ENCODE measurements at regions not wholly inside any gene's neighbourhood (a gene's known extent, or its start where the extent isn't known, plus 50 kb on each side); places are given as distances from the start of the nearest gene placed in this dataset.

- TF ChIP-seq POLR2AphosphoS5 (IDR thresholded peaks at IDR 0.05) = no peak
- TF ChIP-seq, protein P1, sequence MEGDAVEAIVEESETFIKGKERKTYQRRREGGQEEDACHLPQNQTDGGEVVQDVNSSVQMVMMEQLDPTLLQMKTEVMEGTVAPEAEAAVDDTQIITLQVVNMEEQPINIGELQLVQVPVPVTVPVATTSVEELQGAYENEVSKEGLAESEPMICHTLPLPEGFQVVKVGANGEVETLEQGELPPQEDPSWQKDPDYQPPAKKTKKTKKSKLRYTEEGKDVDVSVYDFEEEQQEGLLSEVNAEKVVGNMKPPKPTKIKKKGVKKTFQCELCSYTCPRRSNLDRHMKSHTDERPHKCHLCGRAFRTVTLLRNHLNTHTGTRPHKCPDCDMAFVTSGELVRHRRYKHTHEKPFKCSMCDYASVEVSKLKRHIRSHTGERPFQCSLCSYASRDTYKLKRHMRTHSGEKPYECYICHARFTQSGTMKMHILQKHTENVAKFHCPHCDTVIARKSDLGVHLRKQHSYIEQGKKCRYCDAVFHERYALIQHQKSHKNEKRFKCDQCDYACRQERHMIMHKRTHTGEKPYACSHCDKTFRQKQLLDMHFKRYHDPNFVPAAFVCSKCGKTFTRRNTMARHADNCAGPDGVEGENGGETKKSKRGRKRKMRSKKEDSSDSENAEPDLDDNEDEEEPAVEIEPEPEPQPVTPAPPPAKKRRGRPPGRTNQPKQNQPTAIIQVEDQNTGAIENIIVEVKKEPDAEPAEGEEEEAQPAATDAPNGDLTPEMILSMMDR (IDR thresholded peaks at IDR 0.05) = no peak
- no peak for TF ChIP-seq POLR2A (IDR thresholded peaks at IDR 0.05)
Measured at GRCh38 chr4:30862196-30862595, 142.0 kb downstream of the PCDH7 start.
